GM12878 (cell line): ENCODE measurements at regions not wholly inside any gene's neighbourhood (a gene's known extent, or its start where the extent isn't known, plus 50 kb on each side); places are given as distances from the start of the nearest gene placed in this dataset.

ENCODE experiments used
- BCL3 ChIP-seq: IDR thresholded peaks from 2 replicates; pipeline ENCODE4 v1.6.1; 2011; ENCODE audit warnings: borderline replicate concordance, low read depth, mild to moderate bottlenecking, moderate library complexity, low read length; ENCODE audit not compliant: insufficient read depth, poor library complexity, severe bottlenecking
- CBX5 ChIP-seq: sonication (generic); IDR thresholded peaks from 2 replicates; pipeline ENCODE4 v1.6.1; 2016; ENCODE audit warnings: low read depth, moderate library complexity, mild to moderate bottlenecking, inconsistent platforms
- E2F8 ChIP-seq: fragments of 450-650 bp; IDR thresholded peaks from 2 replicates; pipeline ENCODE4 v1.6.1; 2018; ENCODE audit warnings: mild to moderate bottlenecking, low read depth, moderate library complexity; ENCODE audit not compliant: partially characterized antibody
- EED ChIP-seq: sonication (generic); IDR thresholded peaks from 2 replicates; pipeline ENCODE4 v1.6.1; 2016; ENCODE audit warnings: antibody characterized with exemption, low read depth
- EP300 ChIP-seq, 2 experiments: fragments of 150-350 bp in 1 of 2; IDR thresholded peaks; 2 replicates each; pipeline ENCODE4 v1.6.1; 2011 to 2012; ENCODE audit warnings: low read depth in 2 of 2, low read length in 2 of 2, borderline replicate concordance in 1 of 2, improper control_type of control experiment in 1 of 2, inconsistent platforms in 1 of 2; ENCODE audit not compliant: control insufficient read depth in 1 of 2
- GATAD2B ChIP-seq: fragments of 450-650 bp; conservative IDR thresholded peaks from 2 replicates; pipeline ENCODE4 v1.6.1; 2017; ENCODE audit warnings: low read depth, mild to moderate bottlenecking, moderate library complexity
- HCFC1 ChIP-seq: fragments of 150-350 bp; IDR thresholded peaks from 2 replicates; pipeline ENCODE4 v1.6.1; 2014; ENCODE audit warnings: low read length
- IRF4 ChIP-seq: IDR thresholded peaks from 2 replicates; pipeline ENCODE4 v1.6.1; 2011; ENCODE audit warnings: low read depth, low read length
- NFYB ChIP-seq: IDR thresholded peaks from 2 replicates; pipeline ENCODE4 v1.6.1; 2011; ENCODE audit warnings: low read depth, mild to moderate bottlenecking, low read length, improper control_type of control experiment, moderate library complexity; ENCODE audit not compliant: insufficient read depth
- RELA ChIP-seq: fragments of 450-650 bp; IDR thresholded peaks from 2 replicates; pipeline ENCODE4 v1.8.0; 2014; ENCODE audit warnings: borderline replicate concordance; ENCODE audit not compliant: partially characterized antibody
- RELB ChIP-seq: fragments of 450-650 bp; IDR thresholded peaks from 2 replicates; pipeline ENCODE4 v1.6.1; 2017; ENCODE audit warnings: low read depth, mild to moderate bottlenecking, moderate library complexity
- SIX5 ChIP-seq: IDR thresholded peaks from 2 replicates; pipeline ENCODE4 v1.6.1; 2011; ENCODE audit warnings: mild to moderate bottlenecking, low read depth, low read length, moderate library complexity; ENCODE audit not compliant: severe bottlenecking
- SPI1 ChIP-seq: IDR thresholded peaks from 2 replicates; pipeline ENCODE4 v1.6.1; 2011; ENCODE audit warnings: low read depth, mild to moderate bottlenecking, low read length, moderate library complexity, borderline replicate concordance; ENCODE audit not compliant: insufficient read depth
- TARDBP ChIP-seq: IDR thresholded peaks from 2 replicates; pipeline ENCODE4 v1.6.1; 2016; ENCODE audit warnings: borderline replicate concordance
- YBX1 ChIP-seq: fragments of 450-650 bp; IDR thresholded peaks from 2 replicates; pipeline ENCODE4 v1.6.1; 2016; ENCODE audit warnings: antibody characterized with exemption
- ZNF24 ChIP-seq: fragments of 450-650 bp; IDR thresholded peaks from 2 replicates; pipeline ENCODE4 v1.6.1; 2017; ENCODE audit warnings: antibody characterized with exemption, mild to moderate bottlenecking
- ZZZ3 ChIP-seq: IDR thresholded peaks from 2 replicates; pipeline ENCODE4 v1.6.1; 2011; ENCODE audit warnings: low read depth; ENCODE audit not compliant: control insufficient read depth, insufficient read length
- TF ChIP-seq, protein P1 (sequence below): fragments of 450-650 bp; conservative IDR thresholded peaks from 2 replicates; pipeline ENCODE4 v1.6.1; 2017; ENCODE audit warnings: mild to moderate bottlenecking, moderate library complexity
- TF ChIP-seq, protein P2 (sequence below): fragments of 450-650 bp; IDR thresholded peaks from 2 replicates; pipeline ENCODE4 v1.6.1; 2014; ENCODE audit warnings: mild to moderate bottlenecking
- TF ChIP-seq, protein P3 (sequence below): fragments of 450-650 bp; IDR thresholded peaks from 2 replicates; pipeline ENCODE4 v1.6.1; 2016; ENCODE audit warnings: mild to moderate bottlenecking

GRCh38 chr6:149266659-149267058 lies 50.9 kb upstream of the TAB2 start (continued):
- TF ChIP-seq BCL3 (no peak), TARDBP (no peak), YBX1 (no peak), SPI1 (peak; percentile 85), ZNF24 (0 out of 2 replicates have a peak, but pooled peaks have one; percentile 24), E2F8 (no peak), IRF4 (peak; percentile 61; the same call in 1 of the 2 replicates), ZZZ3 (no peak), SIX5 (no peak), EED (peak; percentile 68), CBX5 (no peak), NFYB (no peak), EP300 (IDR thresholded peaks at IDR 0.05; ENCODE audit: borderline replicate concordance in 1 of 2, control insufficient read depth in 1 of 2, low read depth in 2 of 2, low read length in 2 of 2) (peak; percentile 29 to 73; a peak in 2 of 4 replicates), RELA (no peak), RELB (peak; percentile 77), GATAD2B (no peak), HCFC1 (no peak)
- TF ChIP-seq, protein P1, sequence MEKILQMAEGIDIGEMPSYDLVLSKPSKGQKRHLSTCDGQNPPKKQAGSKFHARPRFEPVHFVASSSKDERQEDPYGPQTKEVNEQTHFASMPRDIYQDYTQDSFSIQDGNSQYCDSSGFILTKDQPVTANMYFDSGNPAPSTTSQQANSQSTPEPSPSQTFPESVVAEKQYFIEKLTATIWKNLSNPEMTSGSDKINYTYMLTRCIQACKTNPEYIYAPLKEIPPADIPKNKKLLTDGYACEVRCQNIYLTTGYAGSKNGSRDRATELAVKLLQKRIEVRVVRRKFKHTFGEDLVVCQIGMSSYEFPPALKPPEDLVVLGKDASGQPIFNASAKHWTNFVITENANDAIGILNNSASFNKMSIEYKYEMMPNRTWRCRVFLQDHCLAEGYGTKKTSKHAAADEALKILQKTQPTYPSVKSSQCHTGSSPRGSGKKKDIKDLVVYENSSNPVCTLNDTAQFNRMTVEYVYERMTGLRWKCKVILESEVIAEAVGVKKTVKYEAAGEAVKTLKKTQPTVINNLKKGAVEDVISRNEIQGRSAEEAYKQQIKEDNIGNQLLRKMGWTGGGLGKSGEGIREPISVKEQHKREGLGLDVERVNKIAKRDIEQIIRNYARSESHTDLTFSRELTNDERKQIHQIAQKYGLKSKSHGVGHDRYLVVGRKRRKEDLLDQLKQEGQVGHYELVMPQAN: no peak
- TF ChIP-seq, protein P2, sequence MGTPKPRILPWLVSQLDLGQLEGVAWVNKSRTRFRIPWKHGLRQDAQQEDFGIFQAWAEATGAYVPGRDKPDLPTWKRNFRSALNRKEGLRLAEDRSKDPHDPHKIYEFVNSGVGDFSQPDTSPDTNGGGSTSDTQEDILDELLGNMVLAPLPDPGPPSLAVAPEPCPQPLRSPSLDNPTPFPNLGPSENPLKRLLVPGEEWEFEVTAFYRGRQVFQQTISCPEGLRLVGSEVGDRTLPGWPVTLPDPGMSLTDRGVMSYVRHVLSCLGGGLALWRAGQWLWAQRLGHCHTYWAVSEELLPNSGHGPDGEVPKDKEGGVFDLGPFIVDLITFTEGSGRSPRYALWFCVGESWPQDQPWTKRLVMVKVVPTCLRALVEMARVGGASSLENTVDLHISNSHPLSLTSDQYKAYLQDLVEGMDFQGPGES: no peak
- TF ChIP-seq, protein P3, sequence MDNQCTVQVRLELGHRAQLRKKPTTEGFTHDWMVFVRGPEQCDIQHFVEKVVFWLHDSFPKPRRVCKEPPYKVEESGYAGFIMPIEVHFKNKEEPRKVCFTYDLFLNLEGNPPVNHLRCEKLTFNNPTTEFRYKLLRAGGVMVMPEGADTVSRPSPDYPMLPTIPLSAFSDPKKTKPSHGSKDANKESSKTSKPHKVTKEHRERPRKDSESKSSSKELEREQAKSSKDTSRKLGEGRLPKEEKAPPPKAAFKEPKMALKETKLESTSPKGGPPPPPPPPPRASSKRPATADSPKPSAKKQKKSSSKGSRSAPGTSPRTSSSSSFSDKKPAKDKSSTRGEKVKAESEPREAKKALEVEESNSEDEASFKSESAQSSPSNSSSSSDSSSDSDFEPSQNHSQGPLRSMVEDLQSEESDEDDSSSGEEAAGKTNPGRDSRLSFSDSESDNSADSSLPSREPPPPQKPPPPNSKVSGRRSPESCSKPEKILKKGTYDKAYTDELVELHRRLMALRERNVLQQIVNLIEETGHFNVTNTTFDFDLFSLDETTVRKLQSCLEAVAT: peak; percentile 36; the same call in 1 of the 2 replicates
